ENCODE measurements at regions not wholly inside any gene's neighbourhood (a gene's known extent, or its start where the extent isn't known, plus 50 kb on each side); places are given as distances from the start of the nearest gene placed in this dataset.

- TF ChIP-seq, protein P1, sequence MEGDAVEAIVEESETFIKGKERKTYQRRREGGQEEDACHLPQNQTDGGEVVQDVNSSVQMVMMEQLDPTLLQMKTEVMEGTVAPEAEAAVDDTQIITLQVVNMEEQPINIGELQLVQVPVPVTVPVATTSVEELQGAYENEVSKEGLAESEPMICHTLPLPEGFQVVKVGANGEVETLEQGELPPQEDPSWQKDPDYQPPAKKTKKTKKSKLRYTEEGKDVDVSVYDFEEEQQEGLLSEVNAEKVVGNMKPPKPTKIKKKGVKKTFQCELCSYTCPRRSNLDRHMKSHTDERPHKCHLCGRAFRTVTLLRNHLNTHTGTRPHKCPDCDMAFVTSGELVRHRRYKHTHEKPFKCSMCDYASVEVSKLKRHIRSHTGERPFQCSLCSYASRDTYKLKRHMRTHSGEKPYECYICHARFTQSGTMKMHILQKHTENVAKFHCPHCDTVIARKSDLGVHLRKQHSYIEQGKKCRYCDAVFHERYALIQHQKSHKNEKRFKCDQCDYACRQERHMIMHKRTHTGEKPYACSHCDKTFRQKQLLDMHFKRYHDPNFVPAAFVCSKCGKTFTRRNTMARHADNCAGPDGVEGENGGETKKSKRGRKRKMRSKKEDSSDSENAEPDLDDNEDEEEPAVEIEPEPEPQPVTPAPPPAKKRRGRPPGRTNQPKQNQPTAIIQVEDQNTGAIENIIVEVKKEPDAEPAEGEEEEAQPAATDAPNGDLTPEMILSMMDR (IDR thresholded peaks at IDR 0.05; ENCODE audit: poor library complexity, severe bottlenecking), result no peak
- no peak for TF ChIP-seq EP300 (conservative IDR thresholded peaks at IDR 0.05; ENCODE audit: poor library complexity, severe bottlenecking)
- TF ChIP-seq RAD21 (conservative IDR thresholded peaks at IDR 0.05), result no peak
- TF ChIP-seq POLR2AphosphoS5 (IDR thresholded peaks at IDR 0.05), result no peak
- TF ChIP-seq MXI1 (conservative IDR thresholded peaks at IDR 0.05; ENCODE audit: poor library complexity, severe bottlenecking), result no peak
- TF ChIP-seq, protein P2, sequence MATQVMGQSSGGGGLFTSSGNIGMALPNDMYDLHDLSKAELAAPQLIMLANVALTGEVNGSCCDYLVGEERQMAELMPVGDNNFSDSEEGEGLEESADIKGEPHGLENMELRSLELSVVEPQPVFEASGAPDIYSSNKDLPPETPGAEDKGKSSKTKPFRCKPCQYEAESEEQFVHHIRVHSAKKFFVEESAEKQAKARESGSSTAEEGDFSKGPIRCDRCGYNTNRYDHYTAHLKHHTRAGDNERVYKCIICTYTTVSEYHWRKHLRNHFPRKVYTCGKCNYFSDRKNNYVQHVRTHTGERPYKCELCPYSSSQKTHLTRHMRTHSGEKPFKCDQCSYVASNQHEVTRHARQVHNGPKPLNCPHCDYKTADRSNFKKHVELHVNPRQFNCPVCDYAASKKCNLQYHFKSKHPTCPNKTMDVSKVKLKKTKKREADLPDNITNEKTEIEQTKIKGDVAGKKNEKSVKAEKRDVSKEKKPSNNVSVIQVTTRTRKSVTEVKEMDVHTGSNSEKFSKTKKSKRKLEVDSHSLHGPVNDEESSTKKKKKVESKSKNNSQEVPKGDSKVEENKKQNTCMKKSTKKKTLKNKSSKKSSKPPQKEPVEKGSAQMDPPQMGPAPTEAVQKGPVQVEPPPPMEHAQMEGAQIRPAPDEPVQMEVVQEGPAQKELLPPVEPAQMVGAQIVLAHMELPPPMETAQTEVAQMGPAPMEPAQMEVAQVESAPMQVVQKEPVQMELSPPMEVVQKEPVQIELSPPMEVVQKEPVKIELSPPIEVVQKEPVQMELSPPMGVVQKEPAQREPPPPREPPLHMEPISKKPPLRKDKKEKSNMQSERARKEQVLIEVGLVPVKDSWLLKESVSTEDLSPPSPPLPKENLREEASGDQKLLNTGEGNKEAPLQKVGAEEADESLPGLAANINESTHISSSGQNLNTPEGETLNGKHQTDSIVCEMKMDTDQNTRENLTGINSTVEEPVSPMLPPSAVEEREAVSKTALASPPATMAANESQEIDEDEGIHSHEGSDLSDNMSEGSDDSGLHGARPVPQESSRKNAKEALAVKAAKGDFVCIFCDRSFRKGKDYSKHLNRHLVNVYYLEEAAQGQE (IDR thresholded peaks at IDR 0.05; ENCODE audit: borderline replicate concordance), result no peak
- no peak for TF ChIP-seq TAF1 (IDR thresholded peaks at IDR 0.05; ENCODE audit: low read depth)
These were observed 117.3 kb upstream of the LMNTD1 start for GRCh38 chr12:25670076-25671055.

Data from neural cell (in vitro differentiated cells).